ENCODE measurements at regions not wholly inside any gene's neighbourhood (a gene's known extent, or its start where the extent isn't known, plus 50 kb on each side); places are given as distances from the start of the nearest gene placed in this dataset.
"Not testable (repeated sequence)": the region's sequence is repeated elsewhere in the genome, so short reads cannot be mapped to it uniquely, and the experiment has no call there.

DNA sequence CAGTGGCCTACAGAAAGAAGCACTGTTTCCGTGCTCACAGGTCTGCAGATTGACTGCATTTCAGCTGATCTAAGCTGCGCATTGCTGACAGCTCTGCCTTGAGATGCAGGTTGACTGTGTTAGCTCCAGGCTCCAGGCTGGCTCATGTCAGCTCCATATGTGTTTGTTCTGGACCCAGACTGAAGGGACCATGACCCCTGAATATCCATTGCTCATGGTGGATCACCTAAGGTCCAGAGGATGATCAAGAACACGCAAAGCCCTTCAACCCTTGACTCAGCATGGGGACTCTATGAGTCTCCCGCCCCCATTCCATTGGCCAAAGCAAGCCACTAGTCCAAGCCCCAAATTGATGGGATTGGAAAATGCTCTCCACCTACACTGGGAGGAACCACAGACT lies 239.3 kb upstream of the C16orf82 start:
- TF ChIP-seq, protein P1, sequence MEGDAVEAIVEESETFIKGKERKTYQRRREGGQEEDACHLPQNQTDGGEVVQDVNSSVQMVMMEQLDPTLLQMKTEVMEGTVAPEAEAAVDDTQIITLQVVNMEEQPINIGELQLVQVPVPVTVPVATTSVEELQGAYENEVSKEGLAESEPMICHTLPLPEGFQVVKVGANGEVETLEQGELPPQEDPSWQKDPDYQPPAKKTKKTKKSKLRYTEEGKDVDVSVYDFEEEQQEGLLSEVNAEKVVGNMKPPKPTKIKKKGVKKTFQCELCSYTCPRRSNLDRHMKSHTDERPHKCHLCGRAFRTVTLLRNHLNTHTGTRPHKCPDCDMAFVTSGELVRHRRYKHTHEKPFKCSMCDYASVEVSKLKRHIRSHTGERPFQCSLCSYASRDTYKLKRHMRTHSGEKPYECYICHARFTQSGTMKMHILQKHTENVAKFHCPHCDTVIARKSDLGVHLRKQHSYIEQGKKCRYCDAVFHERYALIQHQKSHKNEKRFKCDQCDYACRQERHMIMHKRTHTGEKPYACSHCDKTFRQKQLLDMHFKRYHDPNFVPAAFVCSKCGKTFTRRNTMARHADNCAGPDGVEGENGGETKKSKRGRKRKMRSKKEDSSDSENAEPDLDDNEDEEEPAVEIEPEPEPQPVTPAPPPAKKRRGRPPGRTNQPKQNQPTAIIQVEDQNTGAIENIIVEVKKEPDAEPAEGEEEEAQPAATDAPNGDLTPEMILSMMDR (IDR thresholded peaks at IDR 0.05; ENCODE audit: extremely low read depth, insufficient read depth, missing control alignments): no peak
- no peak for DNase-seq (ENCODE audit: low spot score)
- in situ Hi-C loops (cut with MboI; ENCODE audit: low pct_unique_long_range_greater_than_20kb, low sequenced_read_pairs, unreplicated experiment): no loop called here

DNA sequence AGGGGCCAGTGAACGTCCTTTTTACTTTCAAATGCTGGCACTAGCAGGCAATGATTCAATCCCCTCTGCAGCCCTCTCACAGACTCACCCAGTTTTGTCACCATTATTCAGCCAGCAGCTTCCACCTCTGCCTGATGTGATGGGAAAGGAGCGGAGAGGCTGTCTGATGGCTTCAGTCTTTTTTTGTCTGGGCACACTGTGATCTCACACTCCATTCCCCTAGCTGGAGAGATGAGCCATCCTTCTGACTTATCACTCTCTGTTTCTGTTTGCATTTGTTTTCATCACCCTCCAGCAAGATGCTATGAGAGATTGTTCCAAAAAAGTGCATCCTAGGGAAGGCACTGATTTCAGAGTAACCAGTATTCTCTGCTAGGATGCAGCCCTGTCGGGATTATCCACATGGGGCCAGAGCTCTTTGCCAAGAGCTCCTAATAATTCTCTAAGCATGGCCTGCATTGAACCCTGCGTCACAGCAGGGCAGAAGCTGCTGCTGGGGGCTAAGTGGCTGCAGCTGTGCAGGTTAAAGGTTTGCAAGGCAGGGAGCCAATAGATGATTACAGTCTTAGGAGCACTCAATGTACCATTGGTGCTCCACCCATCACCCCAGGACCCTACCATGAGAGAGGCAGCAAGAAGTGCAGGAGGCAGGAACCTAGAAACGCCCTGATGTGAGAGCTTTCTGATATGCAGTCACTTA lies 236.1 kb upstream of the C16orf82 start:
- DNase-seq (ENCODE audit: low spot score): no peak
- TF ChIP-seq, protein P1 (IDR thresholded peaks at IDR 0.05; ENCODE audit: extremely low read depth, insufficient read depth, missing control alignments): no peak
- in situ Hi-C loops (cut with MboI; ENCODE audit: low pct_unique_long_range_greater_than_20kb, low sequenced_read_pairs, unreplicated experiment): no loop called here

DNA sequence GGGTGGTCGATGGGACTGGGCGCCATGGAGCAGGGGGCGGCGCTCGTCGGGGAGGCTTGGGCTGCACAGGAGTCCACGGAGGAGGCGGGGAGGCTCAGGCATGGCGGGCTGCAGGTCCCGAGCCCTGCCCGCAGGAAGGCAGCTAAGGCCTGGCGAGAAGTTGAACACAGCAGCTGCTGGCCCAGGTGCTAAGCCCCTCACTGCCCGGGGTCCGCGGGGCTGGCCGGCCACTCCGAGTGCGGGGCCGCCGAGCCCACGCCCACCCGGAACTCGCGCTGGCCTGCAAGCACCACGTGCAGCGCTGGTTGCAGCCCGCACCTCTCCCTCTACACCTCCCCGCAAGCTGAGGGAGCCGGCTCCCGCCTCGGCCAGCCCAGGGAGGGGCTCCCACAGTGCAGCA lies 230.6 kb upstream of the C16orf82 start:
- DNase-seq (ENCODE audit: low spot score); in situ Hi-C loops (cut with MboI; ENCODE audit: low pct_unique_long_range_greater_than_20kb, low sequenced_read_pairs, unreplicated experiment): not testable (repeated sequence)

DNA sequence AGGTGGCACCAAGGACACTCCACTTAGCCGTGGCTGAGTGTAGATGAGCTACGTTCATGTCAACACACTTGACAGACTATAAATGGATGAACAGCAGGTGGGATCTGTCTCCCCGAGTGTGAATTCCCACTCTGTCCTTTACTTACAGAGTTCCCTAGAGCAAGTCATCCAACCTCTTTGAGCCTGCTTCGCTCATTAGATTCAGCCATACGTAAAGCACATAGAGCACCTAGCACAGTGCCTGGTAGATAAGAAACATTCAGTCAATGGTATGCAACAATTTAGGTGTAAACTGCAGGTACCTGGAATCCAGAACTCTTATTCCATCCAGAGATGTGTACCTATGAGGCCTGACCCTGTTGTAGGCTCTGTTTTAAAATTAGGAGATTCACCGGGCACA lies 227.8 kb upstream of the C16orf82 start:
- no peak for DNase-seq (ENCODE audit: low spot score)
- in situ Hi-C loops (cut with MboI; ENCODE audit: low pct_unique_long_range_greater_than_20kb, low sequenced_read_pairs, unreplicated experiment): no loop called here
- TF ChIP-seq, protein P1 (IDR thresholded peaks at IDR 0.05; ENCODE audit: extremely low read depth, insufficient read depth, missing control alignments): no peak

DNA sequence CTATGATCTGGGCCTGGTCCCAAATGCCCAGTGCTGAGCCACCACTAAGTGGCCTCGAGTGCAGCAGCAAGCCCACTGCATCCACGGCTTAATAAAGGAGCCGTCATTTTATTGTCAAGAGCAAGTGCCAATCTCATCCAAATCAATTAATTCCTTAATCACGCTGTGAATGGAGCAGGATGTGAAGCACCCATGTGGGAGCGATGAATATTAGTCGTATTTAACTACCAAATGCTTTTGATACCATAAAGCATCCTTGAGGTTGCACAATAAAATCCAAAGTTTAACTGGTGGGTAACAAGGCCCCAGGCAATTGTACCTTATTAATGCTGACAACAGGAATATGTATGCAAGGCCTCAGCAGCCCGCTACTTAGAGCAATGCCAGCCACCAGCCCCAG lies 226.0 kb upstream of the C16orf82 start:
- no peak for DNase-seq (ENCODE audit: low spot score)
- in situ Hi-C loops (cut with MboI; ENCODE audit: low pct_unique_long_range_greater_than_20kb, low sequenced_read_pairs, unreplicated experiment): no loop called here
- TF ChIP-seq, protein P1 (IDR thresholded peaks at IDR 0.05; ENCODE audit: extremely low read depth, insufficient read depth, missing control alignments): no peak

DNA sequence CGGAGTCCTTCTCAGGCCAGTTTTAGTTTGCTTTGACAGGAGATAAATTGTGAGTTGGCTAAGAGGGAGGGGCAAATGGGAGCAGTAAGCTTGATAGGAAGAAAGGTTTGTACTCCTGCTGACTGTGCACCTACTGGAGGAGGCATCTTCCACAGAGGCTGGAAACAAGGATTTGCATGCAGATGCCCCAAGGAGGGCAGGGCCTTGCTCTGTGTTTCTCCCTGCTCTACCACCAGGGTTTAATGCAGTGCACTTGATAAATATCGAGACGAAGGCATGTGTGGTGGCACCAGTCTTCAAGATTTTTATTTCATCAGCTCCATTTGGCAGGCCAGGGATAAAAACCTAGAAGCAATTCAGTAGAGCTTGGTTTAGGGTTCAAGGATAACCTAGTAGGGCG lies 210.5 kb upstream of the C16orf82 start:
- no peak for DNase-seq (ENCODE audit: low spot score)
- in situ Hi-C loops (cut with MboI; ENCODE audit: low pct_unique_long_range_greater_than_20kb, low sequenced_read_pairs, unreplicated experiment): no loop called here
- TF ChIP-seq, protein P1 (IDR thresholded peaks at IDR 0.05; ENCODE audit: extremely low read depth, insufficient read depth, missing control alignments): no peak

DNA sequence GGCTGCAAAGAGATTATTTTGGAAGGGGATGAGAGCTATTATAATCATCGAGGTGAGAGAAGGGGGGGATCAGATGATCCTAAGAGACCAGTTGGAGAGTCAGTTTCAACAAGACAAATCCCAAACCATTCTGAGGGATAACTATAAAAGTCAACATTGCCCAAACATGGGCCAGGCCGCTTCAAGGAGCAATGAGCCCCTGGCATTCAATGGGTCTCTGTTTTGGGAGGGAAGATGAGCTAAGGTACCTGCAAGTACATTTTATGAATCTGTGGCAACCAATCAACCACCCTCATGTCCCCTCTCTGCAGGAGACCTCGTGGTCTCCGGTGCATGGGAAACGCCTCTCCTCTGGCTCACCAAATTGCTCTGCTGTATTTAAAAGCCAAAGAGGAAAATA lies 209.9 kb upstream of the C16orf82 start:
- TF ChIP-seq, protein P1 (IDR thresholded peaks at IDR 0.05; ENCODE audit: extremely low read depth, insufficient read depth, missing control alignments): no peak
- in situ Hi-C loops (cut with MboI; ENCODE audit: low pct_unique_long_range_greater_than_20kb, low sequenced_read_pairs, unreplicated experiment): no loop called here
- DNase-seq (ENCODE audit: low spot score): no peak

Data from GM13977 (cell line).